Thyroid gland (tissue), 4 donors: ENCODE measurements at regions not wholly inside any gene's neighbourhood (a gene's known extent, or its start where the extent isn't known, plus 50 kb on each side); places are given as distances from the start of the nearest gene placed in this dataset.

ENCODE experiments used
- CTCF ChIP-seq, 6 experiments: fragments of 200-600 bp in 3 of 6; fragments of 450-650 bp in 3 of 6; sonication (generic) in 3 of 6; IDR thresholded peaks; one replicate each; pipeline ENCODE4 v1.5.1; 2016 to 2019; ENCODE audit warnings: antibody characterized with exemption in 6 of 6, mild to moderate bottlenecking in 2 of 6, inconsistent platforms in 1 of 6, moderate library complexity in 1 of 6
- POLR2A ChIP-seq, 2 donors: fragments of 450-650 bp; IDR thresholded peaks; one replicate each; pipeline ENCODE4 v1.6.1; 2017; ENCODE audit warnings: antibody characterized with exemption in 2 of 2, mild to moderate bottlenecking in 2 of 2, moderate library complexity in 1 of 2

- TF ChIP-seq CTCF (IDR thresholded peaks at IDR 0.05) (no peak), POLR2A (IDR thresholded peaks at IDR 0.05) (no peak)
Observed at GRCh38 chr2:105621038-105621437, 123.7 kb upstream of the NCK2 start.
